ENCODE measurements at regions not wholly inside any gene's neighbourhood (a gene's known extent, or its start where the extent isn't known, plus 50 kb on each side); places are given as distances from the start of the nearest gene placed in this dataset.

DNA sequence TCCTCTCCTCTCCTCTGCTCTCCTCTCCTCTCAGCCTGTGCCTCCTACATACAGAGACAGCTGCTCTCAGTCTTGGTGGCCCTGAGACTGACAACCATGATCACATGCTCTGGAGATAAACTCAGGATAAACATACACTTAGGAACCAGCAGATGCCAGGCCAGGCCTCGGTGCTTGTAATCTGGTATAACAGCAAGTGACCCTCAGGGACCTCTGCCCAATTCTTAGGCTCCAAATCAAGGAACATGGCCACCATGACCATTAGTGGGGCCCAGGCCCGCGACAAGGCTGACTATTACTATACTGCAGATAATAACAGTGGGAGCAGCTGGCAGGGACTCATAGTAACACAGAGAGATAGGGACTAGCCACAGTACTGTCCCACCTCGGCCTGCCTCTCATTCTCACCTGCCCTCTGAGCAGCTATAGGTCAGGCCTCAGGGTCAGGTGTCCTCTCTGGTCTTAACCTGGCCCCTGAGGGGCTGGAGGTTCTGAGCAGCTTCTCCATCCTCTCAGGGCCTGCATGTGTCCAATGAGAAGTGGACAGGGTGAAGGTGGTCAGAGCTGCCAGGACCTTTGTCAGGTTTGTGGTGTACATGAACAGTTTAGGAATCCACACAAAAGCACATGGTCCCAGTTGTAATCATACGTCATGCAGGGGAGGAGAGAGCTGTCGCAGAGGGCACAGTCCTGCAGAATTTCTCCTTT is 106.1 kb downstream of the GGTLC2 start:
- FAIRE-seq = no peak
- no peaks in the 10 kb centered on the region for H3K9me3 ChIP-seq
- ATAC-seq = no peak
- intact Hi-C loops (cut with DNase I) = no loop called here
- H3K36me3 ChIP-seq = no peaks in the 10 kb centered on the region
- H3K27me3 ChIP-seq = no peaks in the 10 kb centered on the region
- TF ChIP-seq, protein P1, sequence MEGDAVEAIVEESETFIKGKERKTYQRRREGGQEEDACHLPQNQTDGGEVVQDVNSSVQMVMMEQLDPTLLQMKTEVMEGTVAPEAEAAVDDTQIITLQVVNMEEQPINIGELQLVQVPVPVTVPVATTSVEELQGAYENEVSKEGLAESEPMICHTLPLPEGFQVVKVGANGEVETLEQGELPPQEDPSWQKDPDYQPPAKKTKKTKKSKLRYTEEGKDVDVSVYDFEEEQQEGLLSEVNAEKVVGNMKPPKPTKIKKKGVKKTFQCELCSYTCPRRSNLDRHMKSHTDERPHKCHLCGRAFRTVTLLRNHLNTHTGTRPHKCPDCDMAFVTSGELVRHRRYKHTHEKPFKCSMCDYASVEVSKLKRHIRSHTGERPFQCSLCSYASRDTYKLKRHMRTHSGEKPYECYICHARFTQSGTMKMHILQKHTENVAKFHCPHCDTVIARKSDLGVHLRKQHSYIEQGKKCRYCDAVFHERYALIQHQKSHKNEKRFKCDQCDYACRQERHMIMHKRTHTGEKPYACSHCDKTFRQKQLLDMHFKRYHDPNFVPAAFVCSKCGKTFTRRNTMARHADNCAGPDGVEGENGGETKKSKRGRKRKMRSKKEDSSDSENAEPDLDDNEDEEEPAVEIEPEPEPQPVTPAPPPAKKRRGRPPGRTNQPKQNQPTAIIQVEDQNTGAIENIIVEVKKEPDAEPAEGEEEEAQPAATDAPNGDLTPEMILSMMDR (IDR thresholded peaks at IDR 0.05) = no peak
- H3K4me3 ChIP-seq = no peak overlapping the region
- no peak overlapping the region for H3K27ac ChIP-seq
- H3K4me1 ChIP-seq = no peaks in the 10 kb centered on the region
- WGBS, 2 donors = 66 to 69% methylated on average over 6 of the region's 6 CpGs
- no peak for DNase-seq

DNA sequence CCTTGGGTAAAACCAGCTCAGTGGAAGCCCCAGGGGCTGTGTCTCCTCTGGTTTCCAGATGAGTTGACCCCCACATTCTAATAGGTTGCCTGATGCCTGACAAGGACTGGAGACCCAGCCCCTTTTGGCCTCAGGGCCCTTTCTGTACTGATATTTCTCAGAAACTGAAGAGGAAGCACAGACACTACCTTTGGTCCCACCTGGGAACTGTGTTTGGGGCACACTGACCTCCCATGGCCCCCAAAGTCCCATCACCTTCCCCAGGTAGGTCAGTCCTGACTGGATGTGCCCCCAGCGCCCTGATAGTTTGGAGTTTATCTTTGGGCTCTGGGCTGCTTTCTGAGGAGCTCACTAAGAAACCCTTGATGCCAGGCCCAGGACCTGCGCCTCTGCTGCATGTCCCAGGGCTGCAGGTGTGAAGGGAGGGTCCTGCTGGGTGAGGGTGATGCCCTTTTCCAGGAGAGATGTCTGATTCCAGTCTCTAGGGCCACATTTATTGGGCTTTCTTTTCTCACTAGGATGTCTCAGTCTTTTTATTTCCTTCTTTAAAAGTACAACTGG is 106.7 kb downstream of the GGTLC2 start:
- 75 to 84% methylated on average over 2 of the region's 2 CpGs for WGBS, 2 donors
- DNase-seq (no peak), FAIRE-seq (no peak), ATAC-seq (no peak)
- no peak overlapping the region for H3K27ac ChIP-seq
- TF ChIP-seq, protein P1 (IDR thresholded peaks at IDR 0.05) = no peak
- H3K36me3 ChIP-seq = no peaks in the 10 kb centered on the region
- no peaks in the 10 kb centered on the region for H3K9me3 ChIP-seq
- no peak overlapping the region for H3K4me3 ChIP-seq
- intact Hi-C loops (cut with DNase I) = no loop called here
- H3K27me3 ChIP-seq = no peaks in the 10 kb centered on the region
- H3K4me1 ChIP-seq = no peaks in the 10 kb centered on the region

DNA sequence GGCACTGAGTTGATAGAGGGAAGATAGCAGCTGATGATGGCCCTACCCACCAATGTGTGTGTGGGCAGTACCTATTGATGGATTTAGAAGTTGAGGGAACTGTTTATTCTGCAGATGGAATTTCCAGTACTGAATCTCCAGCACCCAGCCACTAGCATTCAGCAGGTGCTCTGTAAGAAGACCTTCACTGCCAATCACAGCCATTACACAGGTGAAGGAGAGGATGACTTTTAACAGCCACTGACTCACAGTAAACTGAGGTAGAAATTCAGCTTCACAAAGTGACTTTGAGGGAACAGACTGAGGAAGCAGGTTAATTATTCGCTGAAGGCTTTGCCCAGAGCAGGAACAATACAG is 107.8 kb downstream of the GGTLC2 start:
- intact Hi-C loops (cut with DNase I) = no loop called here
- ATAC-seq = no peak
- peak overlapping the region in 1 of 4 donors; percentile 49 for H3K27ac ChIP-seq
- TF ChIP-seq, protein P1 (IDR thresholded peaks at IDR 0.05) = no peak
- H3K4me1 ChIP-seq = no peaks in the 10 kb centered on the region
- WGBS, 2 donors = 67 to 68% methylated on average over 1 of the region's 1 CpG
- H3K9me3 ChIP-seq = no peaks in the 10 kb centered on the region
- no peaks in the 10 kb centered on the region for H3K36me3 ChIP-seq
- H3K27me3 ChIP-seq = no peaks in the 10 kb centered on the region
- DNase-seq = no peak
- no peak for FAIRE-seq
- no peak overlapping the region for H3K4me3 ChIP-seq

- Histone ChIP-seq H3K4me3 (no peak overlapping the region), H3K27me3 (no peaks in the 10 kb centered on the region), H3K27ac (peak overlapping the region in 2 of 4 donors; percentile 10 to 49), H3K4me1 (no peaks in the 10 kb centered on the region), H3K36me3 (no peaks in the 10 kb centered on the region), H3K9me3 (no peaks in the 10 kb centered on the region)
- DNase-seq (peak in 2 of 6 donors; percentile 32 to 35), FAIRE-seq (no peak), ATAC-seq (peak in 3 of 4 donors; percentile 23 to 66 (median 35))
- 64 to 65% methylated on average over 12 of the region's 12 CpGs for WGBS, 2 donors
- intact Hi-C loops (cut with DNase I) = no loop called here
- TF ChIP-seq, protein P1 (IDR thresholded peaks at IDR 0.05) = no peak
Observed at GRCh38 chr22:22752556-22753477, 108.4 kb downstream of the GGTLC2 start.
